ENCODE measurements at regions not wholly inside any gene's neighbourhood (a gene's known extent, or its start where the extent isn't known, plus 50 kb on each side); places are given as distances from the start of the nearest gene placed in this dataset.

GRCh38 chr11:109298865-109299264, 123.1 kb upstream of the C11orf87 start:
- TF ChIP-seq EZH2 (IDR thresholded peaks at IDR 0.05): no peak
- peak; percentile 40; the same call in 1 of the 2 replicates for TF ChIP-seq POLR2AphosphoS5 (IDR thresholded peaks at IDR 0.05; ENCODE audit: borderline replicate concordance, low read depth, low read length)

All from SK-N-MC (cell line).